GM19452 (cell line): ENCODE measurements at regions not wholly inside any gene's neighbourhood (a gene's known extent, or its start where the extent isn't known, plus 50 kb on each side); places are given as distances from the start of the nearest gene placed in this dataset.

ENCODE experiments used
- ATAC-seq: cut with Tn5 transposase; IDR thresholded peaks from one replicate; pipeline ENCODE4 v1.9.1; 2021; ENCODE audit not compliant: unreplicated experiment

DNA sequence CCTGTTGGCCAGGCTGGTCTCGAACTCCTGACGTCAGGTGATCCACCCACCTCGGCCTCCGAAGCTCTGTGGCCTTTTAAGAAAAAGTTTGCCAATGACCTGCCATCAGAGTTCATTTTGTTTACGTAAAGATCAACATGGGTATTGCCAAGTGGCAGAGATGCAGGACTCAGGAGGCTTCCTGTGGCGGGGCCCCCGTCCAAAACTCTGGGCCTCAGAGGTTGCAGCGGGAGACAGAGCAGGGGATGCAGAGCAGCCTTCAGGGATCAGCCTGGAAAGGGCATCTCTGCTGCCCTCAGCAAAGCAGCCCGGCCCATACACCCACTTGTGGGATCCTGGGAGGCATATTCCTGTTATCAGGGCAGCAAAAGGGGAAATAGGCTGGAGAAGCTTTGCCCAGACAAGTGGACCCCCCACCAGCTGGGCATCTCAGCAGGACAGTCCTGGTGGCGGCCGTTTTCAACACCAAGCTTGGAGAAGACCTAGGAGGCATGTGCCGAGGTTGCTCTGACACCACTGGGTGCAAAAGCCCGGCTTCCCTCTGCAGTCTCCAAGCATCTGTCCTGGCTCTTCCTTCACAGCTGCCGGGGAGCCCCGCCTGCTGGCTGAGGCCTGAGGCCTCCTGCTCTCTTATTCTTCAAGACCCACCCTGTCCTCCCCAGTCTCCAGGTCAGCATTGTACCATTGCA lies 1152.4 kb downstream of the BRD1 start:
- ATAC-seq, result no peak

DNA sequence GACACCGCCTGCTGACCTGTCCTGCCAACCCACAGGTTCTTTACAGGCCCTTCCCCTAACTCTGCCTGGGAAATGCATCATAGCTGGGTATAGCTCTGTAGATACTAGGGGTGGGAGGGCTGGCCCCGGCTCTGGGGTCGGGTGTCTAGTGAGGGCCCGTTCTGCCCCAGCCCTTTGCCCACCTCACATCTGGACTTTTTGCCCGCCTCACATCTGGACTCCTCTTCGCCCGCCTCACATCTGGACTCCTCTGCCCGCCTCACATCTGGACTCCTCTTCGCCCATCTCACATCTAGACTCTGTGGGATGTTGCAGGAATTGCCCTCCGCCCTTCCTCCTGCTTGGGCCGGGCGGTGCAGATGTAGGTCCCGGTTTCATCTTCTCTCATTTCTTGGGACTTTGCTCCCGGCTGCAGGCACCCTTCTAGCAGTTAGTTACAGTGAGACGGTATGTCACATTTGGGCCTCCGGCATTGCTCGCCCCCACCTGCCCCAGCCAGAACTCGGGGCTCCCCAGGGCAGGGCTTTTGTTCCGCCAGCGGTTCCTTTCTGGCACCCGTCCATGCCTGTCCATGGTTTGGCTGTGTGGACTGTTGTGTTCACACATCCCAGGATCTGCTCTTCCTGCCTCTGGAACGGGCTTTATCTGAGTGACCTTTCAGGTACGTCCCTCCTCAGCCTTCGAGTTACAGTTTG lies 1153.7 kb downstream of the BRD1 start:
- no peak for ATAC-seq

DNA sequence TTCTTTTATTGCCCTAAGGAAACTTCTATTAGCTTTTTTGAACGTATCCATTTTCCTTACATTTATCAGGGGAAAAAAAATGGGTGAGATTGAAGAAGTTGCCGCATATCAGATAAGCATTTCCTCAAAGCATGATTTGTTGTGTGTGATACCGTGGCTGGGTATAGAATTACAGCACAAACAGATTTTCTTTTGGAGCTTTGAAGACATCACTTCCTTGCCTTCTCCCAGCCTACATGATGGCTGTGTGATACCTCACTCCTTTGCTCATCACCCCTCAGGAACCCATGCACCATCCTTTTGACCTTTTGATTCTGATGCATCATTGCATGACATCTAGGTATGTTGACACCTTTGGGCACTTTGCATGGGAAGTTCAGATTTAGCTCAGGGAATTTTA lies 1155.3 kb downstream of the BRD1 start:
- no peak for ATAC-seq

DNA sequence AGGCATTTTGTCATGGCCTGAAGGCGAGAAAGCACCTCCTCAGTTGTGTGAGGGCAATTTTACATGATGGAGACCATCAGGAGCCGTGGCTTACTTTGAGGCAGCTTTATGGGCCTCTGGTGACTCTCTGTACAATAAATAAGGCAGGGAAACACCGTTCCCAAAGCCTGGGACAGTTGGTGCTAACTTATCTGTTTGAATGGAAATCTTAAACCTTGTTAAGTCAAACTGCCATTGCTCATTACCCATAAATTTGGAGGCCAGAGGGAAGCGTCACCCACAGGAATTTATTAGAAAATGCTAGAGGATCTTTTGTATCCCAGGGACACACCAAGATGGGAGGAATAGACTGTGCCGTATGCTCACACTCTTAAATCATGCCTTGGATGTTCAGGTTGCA lies 1156.9 kb downstream of the BRD1 start:
- ATAC-seq, result no peak

DNA sequence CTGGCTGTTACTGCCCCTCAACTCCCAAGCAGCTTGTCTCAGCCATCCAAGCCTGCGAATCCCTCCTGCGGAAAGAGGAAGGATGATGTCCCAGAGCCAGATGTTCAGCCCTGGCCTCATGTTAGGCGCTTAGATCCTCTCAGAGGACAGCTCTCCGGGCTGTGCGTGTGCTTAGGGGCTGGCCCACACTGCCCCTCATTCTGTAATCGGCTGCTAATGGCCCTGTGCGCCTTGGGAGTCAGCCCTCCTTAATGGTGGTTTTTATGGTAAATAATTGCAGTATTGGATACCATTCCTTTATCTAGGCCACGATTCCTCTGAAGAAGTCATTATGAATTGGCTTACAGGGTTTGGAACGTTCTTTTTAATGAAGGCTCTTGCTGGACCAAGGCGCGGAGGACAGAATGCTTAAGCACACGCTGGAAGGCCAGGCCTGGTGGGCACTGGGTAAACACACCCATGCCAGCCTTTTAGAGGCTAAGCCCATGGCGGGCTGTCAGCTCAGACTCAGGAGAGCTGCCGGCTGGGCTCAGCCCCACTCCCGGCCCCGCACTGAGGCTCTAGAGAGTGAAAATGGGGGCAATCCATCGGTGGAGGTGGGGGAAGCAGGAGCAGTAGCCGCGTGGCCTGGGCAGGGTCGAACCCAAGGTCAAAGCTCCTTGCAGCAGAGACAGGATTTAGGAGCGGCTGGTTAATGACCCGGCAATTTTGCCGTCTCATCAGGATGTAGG lies 1157.5 kb downstream of the BRD1 start:
- no peak for ATAC-seq

DNA sequence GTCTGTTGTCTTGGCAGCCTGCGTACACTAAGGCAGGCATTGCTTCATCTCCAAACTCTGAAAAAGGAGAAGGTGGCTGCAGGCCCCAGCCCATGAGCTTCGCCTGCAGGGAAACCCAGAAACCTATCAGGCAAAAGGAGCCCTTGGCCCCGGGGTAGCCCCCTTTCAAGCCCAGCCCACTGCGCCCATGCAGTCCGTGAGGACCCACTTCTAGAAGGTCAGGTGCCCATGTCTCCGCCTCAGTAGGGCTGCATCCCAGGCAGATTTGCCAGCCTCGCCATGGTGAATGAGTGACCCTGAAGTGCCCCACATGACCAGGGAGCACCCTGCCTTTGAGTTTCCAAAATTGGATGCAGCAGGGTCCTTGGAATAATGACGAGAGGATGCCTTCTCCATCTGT lies 1158.4 kb downstream of the BRD1 start:
- no peak for ATAC-seq

DNA sequence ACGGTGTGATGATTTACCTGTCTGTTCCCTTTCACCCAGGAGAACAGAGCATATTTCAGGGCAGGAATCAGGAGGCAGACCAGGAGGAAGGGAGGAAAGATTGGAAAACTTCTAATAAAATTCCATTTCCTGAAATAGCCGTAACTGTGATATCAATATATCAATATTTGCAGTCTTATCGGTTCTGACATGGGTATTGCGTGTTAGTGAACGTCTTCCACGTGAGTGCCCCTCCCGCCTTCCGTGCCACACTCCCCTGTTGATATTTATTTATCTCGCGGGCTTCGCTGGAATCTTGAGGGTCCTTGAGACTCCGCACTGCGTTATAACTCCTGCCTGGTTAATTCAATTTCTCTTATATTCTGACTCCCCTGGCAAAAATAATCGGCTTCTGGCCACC lies 1160.4 kb downstream of the BRD1 start:
- no peak for ATAC-seq

DNA sequence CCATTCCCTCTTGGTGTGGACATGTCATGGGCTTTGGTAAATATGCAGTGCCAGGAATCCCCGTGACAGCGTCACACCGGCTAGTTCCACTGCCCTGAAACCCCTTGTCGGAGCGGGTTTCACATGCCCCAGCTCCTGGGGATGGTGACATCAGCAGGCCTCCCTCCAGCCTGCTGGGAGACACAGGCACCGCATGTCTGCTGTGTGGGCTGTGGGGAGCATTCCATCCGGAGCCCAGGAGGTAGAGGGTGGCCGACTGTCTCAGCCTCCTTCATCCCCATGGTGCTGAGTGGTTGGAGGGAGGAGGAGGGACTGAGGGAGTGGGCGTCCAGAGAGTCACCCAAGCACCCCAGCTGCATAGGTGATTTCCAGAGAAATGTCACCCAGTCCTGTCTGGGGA lies 1161.1 kb downstream of the BRD1 start:
- ATAC-seq, result no peak

DNA sequence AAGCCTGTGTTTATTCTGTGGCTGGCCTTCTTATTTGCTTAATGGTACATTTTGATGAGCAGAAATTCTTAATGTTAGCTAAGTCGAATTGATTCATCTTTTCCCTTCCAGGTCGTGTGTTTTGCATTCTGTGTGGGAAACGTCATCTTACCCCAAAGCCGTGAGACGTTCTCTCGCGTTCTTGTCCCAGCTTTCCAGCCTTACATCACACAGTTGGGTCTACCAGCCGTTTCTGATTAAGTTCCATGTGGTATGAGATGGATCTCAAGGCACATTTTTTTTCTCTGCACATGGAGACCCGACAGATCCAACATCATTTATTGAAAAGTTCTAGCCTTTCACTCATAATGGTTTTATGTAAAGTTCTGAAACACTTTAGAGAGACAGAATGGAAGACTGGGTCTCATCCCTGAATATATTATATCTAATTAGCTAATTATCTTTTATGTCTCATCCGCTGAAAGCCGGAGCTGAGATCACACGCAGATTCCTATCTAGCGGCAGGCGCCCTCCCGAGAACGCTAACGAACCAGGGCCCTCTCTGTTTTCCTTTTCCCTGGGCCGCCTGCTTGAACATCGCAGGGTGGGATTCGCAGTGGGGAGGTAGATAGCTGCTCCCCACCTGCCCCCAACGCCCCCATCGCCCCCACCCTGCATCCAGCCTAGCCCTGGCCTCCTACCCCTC lies 1162.2 kb downstream of the BRD1 start:
- no peak for ATAC-seq

DNA sequence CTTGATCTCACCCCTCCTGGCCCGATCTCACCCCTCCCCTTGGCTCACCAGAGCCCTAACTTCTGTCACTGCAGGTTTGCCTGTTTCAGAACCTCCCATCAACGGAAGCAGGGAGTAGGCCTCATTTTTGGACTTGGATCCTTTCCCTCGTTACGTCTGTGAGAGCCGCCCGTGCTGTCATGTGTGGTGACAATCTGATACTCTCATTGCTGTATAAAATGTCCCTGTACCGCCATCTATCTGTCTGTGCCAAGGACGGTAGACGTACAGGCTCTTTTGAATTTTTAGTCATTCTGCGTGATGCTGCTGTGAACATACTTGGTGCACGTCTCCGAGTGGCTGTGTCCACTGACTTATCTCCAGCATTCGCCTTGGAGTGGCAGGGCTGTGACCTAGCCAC lies 1163.1 kb downstream of the BRD1 start:
- no peak for ATAC-seq

DNA sequence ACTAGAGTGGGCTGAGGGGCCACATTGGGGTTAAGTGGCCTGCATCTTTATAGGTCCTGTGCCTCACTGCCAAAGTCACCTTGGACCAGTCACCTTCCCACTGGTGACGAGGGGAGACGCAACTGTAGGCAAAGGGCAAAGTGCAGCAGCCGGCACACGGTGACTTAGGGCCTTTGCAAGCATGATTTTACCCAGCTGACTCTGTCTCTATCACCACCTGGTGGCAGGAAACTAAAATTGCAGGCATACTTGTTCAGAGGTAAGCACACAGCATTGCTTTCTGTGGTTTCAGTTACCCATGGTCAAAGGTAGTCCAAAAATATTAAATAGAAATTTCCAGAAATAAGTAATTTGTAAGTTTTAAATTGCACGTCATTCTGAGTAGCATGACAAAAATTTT lies 1164.4 kb downstream of the BRD1 start:
- ATAC-seq, result no peak

DNA sequence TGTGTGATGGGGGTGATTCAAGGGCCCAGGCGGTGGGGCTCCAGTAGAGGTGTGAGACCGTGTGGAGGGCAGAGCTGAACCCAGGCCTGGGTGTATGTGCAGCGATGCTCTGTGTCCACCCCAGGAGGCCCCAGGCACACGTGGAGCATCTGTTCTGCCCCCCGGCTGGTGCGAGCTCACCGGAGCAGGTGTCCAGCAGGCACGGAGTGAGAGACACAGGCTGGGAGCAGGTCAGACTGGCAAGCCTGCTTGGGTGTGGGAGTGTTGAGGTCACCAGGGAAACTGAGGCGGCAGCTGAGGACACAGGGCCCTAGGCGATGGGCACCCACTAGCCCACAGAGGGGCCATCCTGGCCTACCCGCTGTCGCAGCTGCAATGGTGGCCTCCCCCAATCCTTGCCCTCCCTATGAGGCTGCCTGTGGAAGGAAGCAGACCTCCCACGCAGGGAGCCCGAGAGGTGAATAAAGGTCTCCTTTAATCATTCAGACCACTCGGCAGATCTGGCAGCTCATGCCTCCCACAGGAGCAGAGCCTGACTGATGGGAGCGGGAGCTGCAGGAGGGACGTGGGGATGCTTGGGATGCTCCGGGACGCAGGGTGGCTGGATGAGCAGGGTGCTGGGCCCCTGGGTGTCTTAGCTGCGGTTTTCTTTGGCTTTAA lies 1165.1 kb downstream of the BRD1 start:
- no peak for ATAC-seq

DNA sequence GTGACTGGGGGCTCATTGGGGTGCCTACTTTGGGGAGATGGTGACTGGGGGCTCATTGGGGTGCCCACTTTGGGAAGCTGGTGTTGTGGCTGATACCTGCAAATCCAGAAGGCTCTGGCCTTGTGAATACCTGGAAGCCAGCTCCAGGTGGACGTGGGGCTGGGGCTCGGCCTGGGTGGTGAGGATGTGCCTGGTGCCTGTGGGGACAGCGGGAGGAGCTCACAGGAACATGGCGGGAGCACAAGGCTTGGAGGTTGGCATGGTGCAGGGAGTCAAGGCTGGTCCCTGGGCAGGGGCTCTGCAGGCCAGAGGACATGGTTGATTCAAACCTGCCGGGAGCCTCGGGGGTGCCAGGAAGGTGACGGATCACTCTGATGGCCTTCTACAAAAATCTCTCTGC lies 1165.7 kb downstream of the BRD1 start:
- no peak for ATAC-seq

DNA sequence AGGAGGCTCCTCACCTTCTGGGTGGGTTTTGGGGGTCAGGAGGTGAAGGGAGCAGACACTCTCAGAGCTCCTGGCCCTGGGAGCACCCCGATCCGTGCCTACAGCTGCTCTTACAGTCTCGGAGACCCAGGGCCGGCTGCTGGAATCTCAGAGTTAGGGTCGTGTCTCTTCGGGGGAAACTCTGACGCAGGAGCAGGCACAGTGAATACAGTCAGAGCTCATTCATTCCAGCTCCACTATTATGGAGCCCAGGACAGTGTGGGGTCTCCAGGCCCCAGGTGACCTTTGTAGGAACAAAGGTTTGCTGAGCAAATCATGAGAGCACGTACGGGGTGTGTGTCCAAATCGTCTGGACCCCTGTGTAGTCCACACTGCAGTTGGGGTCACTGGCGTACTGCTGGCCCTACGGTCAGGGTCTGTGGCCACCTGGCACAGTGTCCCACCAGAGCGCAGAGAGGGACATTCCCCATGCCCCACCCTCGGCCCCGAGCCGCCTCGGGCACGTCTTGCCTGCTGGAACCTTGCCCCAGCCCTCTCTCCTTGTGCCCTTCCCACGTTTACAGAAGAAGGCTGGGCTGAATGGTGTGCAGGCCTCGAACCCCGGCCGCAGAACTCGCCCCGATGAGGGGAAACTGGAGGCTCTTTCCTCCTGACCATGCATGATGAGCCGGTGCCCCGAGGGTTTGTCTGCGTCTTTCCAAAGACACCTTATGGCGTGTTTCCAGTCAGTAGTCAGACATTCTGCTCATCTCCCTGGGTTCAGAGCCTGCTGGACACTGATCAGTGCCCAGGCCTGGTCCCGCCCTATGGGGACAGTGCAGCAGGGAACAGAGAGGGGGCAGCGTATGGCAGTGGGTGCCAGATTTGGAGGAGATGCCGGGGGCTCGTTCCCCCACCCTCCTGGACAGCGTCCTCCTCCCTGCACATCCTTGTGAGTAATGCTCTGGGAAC lies 1166.6 kb downstream of the BRD1 start:
- no peak for ATAC-seq

DNA sequence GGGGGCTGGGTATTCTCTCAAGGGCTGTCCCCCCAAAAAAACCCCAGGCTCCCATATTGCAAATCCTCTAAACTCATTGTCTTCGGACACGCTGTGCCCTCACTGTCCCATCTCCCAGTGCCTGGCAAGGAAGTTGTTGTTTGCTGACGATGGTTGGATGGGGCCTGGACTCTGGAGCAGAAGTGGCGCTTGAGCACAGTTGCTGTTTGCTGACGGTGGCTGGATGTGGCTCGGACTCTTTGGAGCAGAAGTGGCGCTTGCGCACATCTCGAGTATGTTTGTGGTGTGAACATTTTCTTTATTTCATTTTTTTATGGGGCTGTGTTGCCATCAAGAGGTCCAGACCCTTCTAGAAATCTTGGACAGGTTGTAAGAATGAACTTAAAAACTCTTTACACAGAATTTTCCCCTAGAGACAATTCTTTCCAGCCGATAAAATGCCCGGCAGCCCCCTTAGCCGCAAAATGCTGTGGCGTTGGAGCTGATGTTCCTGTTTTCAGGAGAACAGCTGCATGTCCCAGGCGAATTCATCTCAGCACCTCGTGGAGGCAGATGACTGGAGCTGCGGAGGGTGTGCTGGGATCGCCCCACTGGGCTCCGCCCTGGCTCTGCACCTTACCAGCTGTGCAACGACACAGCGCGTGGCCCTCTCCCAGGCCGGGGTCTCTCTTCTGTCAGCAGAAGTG lies 1167.4 kb downstream of the BRD1 start:
- ATAC-seq, result no peak

DNA sequence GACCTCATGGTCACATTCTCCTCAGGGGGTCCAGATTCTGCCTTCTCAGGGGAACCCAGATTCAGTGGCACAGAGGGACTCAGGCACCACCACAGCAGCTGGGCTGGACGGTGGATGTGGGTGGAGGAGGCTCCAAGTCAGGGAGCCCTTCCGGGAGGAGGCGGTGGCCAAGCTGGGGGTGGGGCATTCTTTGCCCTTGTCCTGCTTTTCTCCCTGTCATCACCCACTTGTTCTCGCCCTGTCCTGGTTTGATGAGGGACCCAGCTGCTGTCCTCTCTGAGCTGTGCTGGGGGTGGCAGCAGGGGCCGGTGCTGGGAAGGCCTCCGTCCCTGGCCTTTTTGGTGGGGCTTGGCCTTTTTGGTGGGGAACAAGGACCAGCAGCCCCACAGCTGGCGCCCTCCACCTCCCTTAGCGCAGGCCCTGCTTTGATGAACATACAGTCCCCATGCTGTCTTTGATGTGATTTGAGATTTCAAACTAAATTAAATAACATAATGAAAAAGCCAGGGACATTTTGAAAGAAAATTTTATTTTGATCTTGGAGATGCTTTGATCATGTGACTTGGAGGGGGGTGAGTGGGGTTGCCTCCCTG lies 1168.2 kb downstream of the BRD1 start:
- ATAC-seq, result no peak

DNA sequence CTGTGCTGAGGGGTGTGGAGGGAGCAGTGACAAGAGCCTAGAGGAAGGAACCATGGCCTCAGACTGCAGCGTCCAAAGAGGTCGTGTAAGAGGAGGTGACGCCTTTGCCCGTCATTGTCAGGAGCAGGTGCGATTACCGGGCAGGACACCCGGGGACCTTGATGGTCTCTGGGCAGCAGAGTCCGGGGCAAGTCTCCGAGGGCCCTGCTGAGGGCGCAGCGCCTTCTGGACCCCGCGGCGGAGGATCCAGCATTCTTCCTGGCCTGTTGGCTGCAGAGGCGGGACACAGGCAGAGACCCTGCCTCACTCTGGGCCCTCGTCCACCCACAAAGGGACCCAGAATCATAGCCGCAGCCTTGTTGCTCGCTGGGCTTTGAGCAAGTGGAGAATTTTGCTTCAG lies 1168.8 kb downstream of the BRD1 start:
- no peak for ATAC-seq

DNA sequence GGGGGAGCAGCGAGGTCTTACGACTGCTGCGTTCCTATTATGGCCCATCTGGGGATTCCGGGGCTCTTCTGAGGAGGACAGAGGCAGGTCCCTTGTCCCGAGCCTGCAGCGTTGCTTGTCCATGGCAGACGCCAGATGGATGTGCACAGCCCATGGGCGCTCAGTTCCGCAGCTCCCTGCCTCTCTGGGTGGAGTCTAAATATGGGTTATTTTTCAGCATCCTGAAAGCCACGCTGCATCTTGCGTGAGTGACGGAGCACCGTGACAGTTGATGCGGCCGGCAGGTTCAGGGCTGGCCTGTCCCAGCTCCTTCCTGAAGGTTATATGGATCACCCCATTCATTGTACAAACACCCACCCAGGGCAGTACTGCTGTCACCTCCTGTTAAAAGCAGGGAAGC lies 1169.4 kb downstream of the BRD1 start:
- no peak for ATAC-seq

DNA sequence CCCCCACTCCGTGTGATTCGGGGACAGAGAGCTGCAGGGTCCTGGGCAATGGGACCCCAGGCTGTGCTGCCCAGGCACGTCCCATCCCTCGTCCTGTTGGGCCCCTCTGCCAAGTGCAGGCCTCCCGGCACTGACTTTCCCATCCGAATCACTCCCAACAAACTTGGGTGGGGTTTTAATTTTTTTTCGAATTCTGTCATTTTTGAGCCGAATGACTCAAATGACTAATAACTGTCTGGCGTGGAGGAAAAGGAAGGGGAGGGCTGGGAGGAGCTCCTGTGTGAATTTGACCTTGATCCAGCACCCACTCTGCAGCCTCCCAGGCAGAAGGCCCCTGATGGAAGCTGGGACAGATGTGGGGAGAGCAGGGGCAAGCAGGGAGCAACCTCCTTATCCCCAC lies 1173.2 kb downstream of the BRD1 start:
- ATAC-seq, result no peak
